ENCODE measurements at regions not wholly inside any gene's neighbourhood (a gene's known extent, or its start where the extent isn't known, plus 50 kb on each side); places are given as distances from the start of the nearest gene placed in this dataset.
"Not testable (repeated sequence)": the region's sequence is repeated elsewhere in the genome, so short reads cannot be mapped to it uniquely, and the experiment has no call there.

- DNase-seq (ENCODE audit: low spot score): no peak
These were observed 176.4 kb upstream of the ZKSCAN2 start for GRCh38 chr16:25434064-25434463.

GRCh38 chr16:25433388-25433787, 175.7 kb upstream of the ZKSCAN2 start:
- no peak for DNase-seq (ENCODE audit: low spot score)

- DNase-seq (ENCODE audit: low spot score): no peak
These were observed 173.8 kb upstream of the ZKSCAN2 start for GRCh38 chr16:25431472-25431871.

GRCh38 chr16:25426829-25427228, 169.2 kb upstream of the ZKSCAN2 start:
- DNase-seq (ENCODE audit: low spot score): no peak

GRCh38 chr16:25419681-25420080, 162.0 kb upstream of the ZKSCAN2 start:
- DNase-seq (ENCODE audit: low spot score): peak; percentile 3

- DNase-seq (ENCODE audit: low spot score): no peak
These were observed 161.5 kb upstream of the ZKSCAN2 start for GRCh38 chr16:25419153-25419552.

- no peak for DNase-seq (ENCODE audit: low spot score)
These were observed 158.4 kb upstream of the ZKSCAN2 start for GRCh38 chr16:25416002-25416401.

- no peak for DNase-seq (ENCODE audit: low spot score)
These were observed 156.3 kb upstream of the ZKSCAN2 start for GRCh38 chr16:25413975-25414374.

GRCh38 chr16:25413133-25413532, 155.5 kb upstream of the ZKSCAN2 start:
- DNase-seq (ENCODE audit: low spot score): no peak

- no peak for DNase-seq (ENCODE audit: low spot score)
These were observed 153.9 kb upstream of the ZKSCAN2 start for GRCh38 chr16:25411396-25412081.

GRCh38 chr16:25403852-25404251, 146.2 kb upstream of the ZKSCAN2 start:
- no peak for DNase-seq (ENCODE audit: low spot score)

GRCh38 chr16:25395528-25395927, 137.9 kb upstream of the ZKSCAN2 start:
- DNase-seq (ENCODE audit: low spot score): no peak

- DNase-seq (ENCODE audit: low spot score): no peak
These were observed 133.1 kb upstream of the ZKSCAN2 start for GRCh38 chr16:25390761-25391160.

- DNase-seq (ENCODE audit: low spot score): no peak
These were observed 116.9 kb upstream of the ZKSCAN2 start for GRCh38 chr16:25374556-25374955.

- no peak for DNase-seq (ENCODE audit: low spot score)
These were observed 115.1 kb upstream of the ZKSCAN2 start for GRCh38 chr16:25372716-25373115.

GRCh38 chr16:25371342-25371741, 113.7 kb upstream of the ZKSCAN2 start:
- no peak for DNase-seq (ENCODE audit: low spot score)

- no peak for DNase-seq (ENCODE audit: low spot score)
These were observed 112.9 kb upstream of the ZKSCAN2 start for GRCh38 chr16:25370541-25370940.

- DNase-seq (ENCODE audit: low spot score): no peak
These were observed 110.3 kb upstream of the ZKSCAN2 start for GRCh38 chr16:25367773-25368524.

GRCh38 chr16:25366078-25366477, 108.4 kb upstream of the ZKSCAN2 start:
- DNase-seq (ENCODE audit: low spot score): peak; percentile 5

GRCh38 chr16:25359516-25359915, 101.9 kb upstream of the ZKSCAN2 start:
- not testable (repeated sequence) for DNase-seq (ENCODE audit: low spot score)

- DNase-seq (ENCODE audit: low spot score): no peak
These were observed 86.4 kb upstream of the ZKSCAN2 start for GRCh38 chr16:25344006-25344405.

- no peak for DNase-seq (ENCODE audit: low spot score)
These were observed 83.3 kb upstream of the ZKSCAN2 start for GRCh38 chr16:25340973-25341372.

GRCh38 chr16:25317732-25318316, 60.2 kb upstream of the ZKSCAN2 start:
- no peak for DNase-seq (ENCODE audit: low spot score)

Data from Ammon's horn (tissue), 1 donor.